Natural killer cell (primary cell): ENCODE measurements at regions not wholly inside any gene's neighbourhood (a gene's known extent, or its start where the extent isn't known, plus 50 kb on each side); places are given as distances from the start of the nearest gene placed in this dataset.

ENCODE experiments used
- ATAC-seq, 3 donors: fragments of 150-1000 bp in 2 of 3; fragments of 200-7000 bp in 1 of 3; cut with Tn5 transposase; 1 replicate in 1 of 3; 2 replicates in 2 of 3; pipeline ENCODE4 v1.10.0; 2021; ENCODE audit warnings: mild to moderate bottlenecking in 2 of 3, moderate library complexity in 2 of 3
- DNase-seq, 2 donors: peaks; one replicate each; pipeline versions ENCODE4 v3.0.0 to v3.0.0-alpha.2; 2013 to 2021; ENCODE audit warnings: mixed read lengths in 1 of 2
- H3K27ac ChIP-seq: one replicate; pipeline ENCODE4 v1.5.1; 2013; ENCODE audit warnings: mild to moderate bottlenecking, low read length
- H3K27me3 ChIP-seq: one replicate; pipeline ENCODE4 v1.6.1; 2013; ENCODE audit warnings: low read length; ENCODE audit not compliant: control insufficient read depth, insufficient read depth
- H3K36me3 ChIP-seq: one replicate; pipeline ENCODE4 v1.6.1; 2013; ENCODE audit warnings: low read length; ENCODE audit not compliant: control insufficient read depth, insufficient read depth
- H3K4me1 ChIP-seq: one replicate; pipeline ENCODE4 v1.6.1; 2013; ENCODE audit warnings: low read length; ENCODE audit not compliant: control insufficient read depth, insufficient read depth
- H3K4me3 ChIP-seq: one replicate; pipeline ENCODE4 v1.5.1; 2013; ENCODE audit warnings: low read length
- H3K9me3 ChIP-seq: one replicate; pipeline ENCODE4 v1.6.1; 2013; ENCODE audit warnings: low read length; ENCODE audit not compliant: control insufficient read depth, insufficient read depth
- H3K27ac Mint-ChIP-seq, 2 donors: one replicate each; pipeline ENCODE4 v1.8.0; 2022; ENCODE audit warnings: mild to moderate bottlenecking in 2 of 2, mixed read lengths in 2 of 2, moderate library complexity in 1 of 2
- H3K27me3 Mint-ChIP-seq, 2 donors: one replicate each; pipeline ENCODE4 v1.8.0; 2022; ENCODE audit warnings: low read depth in 2 of 2, mixed read lengths in 2 of 2
- H3K36me3 Mint-ChIP-seq: one replicate; pipeline ENCODE4 v1.8.0; 2022; ENCODE audit warnings: mixed read lengths
- H3K4me1 Mint-ChIP-seq, 2 donors: one replicate each; pipeline ENCODE4 v1.8.0; 2022; ENCODE audit warnings: mixed read lengths in 2 of 2
- H3K4me3 Mint-ChIP-seq: one replicate; pipeline ENCODE4 v1.8.0; 2022; ENCODE audit warnings: mild to moderate bottlenecking, moderate library complexity, mixed read lengths
- H3K9me3 Mint-ChIP-seq, 2 donors: one replicate each; pipeline ENCODE4 v1.8.0; 2022; ENCODE audit warnings: mixed read lengths in 2 of 2
- WGBS: methylation state at CpG from one replicate; pipeline ENCODE4 v1.1.7; 2013; ENCODE audit warnings: missing lambda C conversion rate; ENCODE audit not compliant: insufficient coverage; 5-methylcytosine and 5-hydroxymethylcytosine counted together
- intact Hi-C: fragments of 100-400 bp; cut with micrococcal nuclease; formaldehyde crosslinking; loops from one replicate; pipeline ENCODE4 v1.14.2; 2022
- TF ChIP-seq, protein P1 (sequence below): fragments of 200-600 bp; IDR thresholded peaks from one replicate; pipeline ENCODE4 v1.8.0; 2022; ENCODE audit warnings: antibody characterized with exemption

GRCh38 chr9:81404931-81405598 lies 284.3 kb downstream of the TLE1 start:
- no peak for ATAC-seq
- no peak for DNase-seq
- Histone ChIP-seq H3K27ac (no peak overlapping the region), H3K27me3 (no peaks in the 10 kb centered on the region), H3K9me3 (no peaks in the 10 kb centered on the region), H3K36me3 (no peaks in the 10 kb centered on the region), H3K4me1 (no peaks in the 10 kb centered on the region), H3K4me3 (no peak overlapping the region)
- TF ChIP-seq, protein P1, sequence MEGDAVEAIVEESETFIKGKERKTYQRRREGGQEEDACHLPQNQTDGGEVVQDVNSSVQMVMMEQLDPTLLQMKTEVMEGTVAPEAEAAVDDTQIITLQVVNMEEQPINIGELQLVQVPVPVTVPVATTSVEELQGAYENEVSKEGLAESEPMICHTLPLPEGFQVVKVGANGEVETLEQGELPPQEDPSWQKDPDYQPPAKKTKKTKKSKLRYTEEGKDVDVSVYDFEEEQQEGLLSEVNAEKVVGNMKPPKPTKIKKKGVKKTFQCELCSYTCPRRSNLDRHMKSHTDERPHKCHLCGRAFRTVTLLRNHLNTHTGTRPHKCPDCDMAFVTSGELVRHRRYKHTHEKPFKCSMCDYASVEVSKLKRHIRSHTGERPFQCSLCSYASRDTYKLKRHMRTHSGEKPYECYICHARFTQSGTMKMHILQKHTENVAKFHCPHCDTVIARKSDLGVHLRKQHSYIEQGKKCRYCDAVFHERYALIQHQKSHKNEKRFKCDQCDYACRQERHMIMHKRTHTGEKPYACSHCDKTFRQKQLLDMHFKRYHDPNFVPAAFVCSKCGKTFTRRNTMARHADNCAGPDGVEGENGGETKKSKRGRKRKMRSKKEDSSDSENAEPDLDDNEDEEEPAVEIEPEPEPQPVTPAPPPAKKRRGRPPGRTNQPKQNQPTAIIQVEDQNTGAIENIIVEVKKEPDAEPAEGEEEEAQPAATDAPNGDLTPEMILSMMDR = no peak
- Mint-ChIP-seq H3K36me3 (no peaks in the 10 kb centered on the region), H3K9me3 (peaks cover 3 to 4% of the 10 kb centered on the region in 2 donors), H3K4me3 (no peak overlapping the region), H3K27ac (no peak overlapping the region), H3K4me1 (no peaks in the 10 kb centered on the region), H3K27me3 (peaks cover 3 to 8% of the 10 kb centered on the region in 2 donors)
- 71% methylated on average over 2 of the region's 2 CpGs for WGBS
- intact Hi-C loops = no loop called here

GRCh38 chr9:81397481-81398381 lies 291.6 kb downstream of the TLE1 start:
- Mint-ChIP-seq H3K27ac (no peak overlapping the region), H3K4me3 (no peak overlapping the region), H3K4me1 (no peaks in the 10 kb centered on the region), H3K36me3 (no peaks in the 10 kb centered on the region), H3K27me3 (peaks cover 0 to 3% of the 10 kb centered on the region in 2 donors), H3K9me3 (no peaks in the 10 kb centered on the region)
- Histone ChIP-seq H3K9me3 (no peaks in the 10 kb centered on the region), H3K4me1 (no peaks in the 10 kb centered on the region), H3K4me3 (no peak overlapping the region), H3K27ac (no peak overlapping the region), H3K27me3 (no peaks in the 10 kb centered on the region), H3K36me3 (no peaks in the 10 kb centered on the region)
- ATAC-seq = no peak
- TF ChIP-seq, protein P1 = no peak
- WGBS = 84% methylated on average over 9 of the region's 9 CpGs
- intact Hi-C loops = no loop called here
- no peak for DNase-seq

GRCh38 chr9:81396528-81396927 lies 292.8 kb downstream of the TLE1 start:
- no peaks in the 10 kb centered on the region for H3K4me1 Mint-ChIP-seq
- no peak for ATAC-seq
- intact Hi-C loops = no loop called here
- no peaks in the 10 kb centered on the region for H3K27me3 ChIP-seq
- TF ChIP-seq, protein P1 = no peak
- no peaks in the 10 kb centered on the region for H3K36me3 ChIP-seq
- H3K4me1 ChIP-seq = no peaks in the 10 kb centered on the region
- 87% methylated on average over 9 of the region's 9 CpGs for WGBS
- H3K27ac ChIP-seq = no peak overlapping the region
- no peaks in the 10 kb centered on the region for H3K9me3 Mint-ChIP-seq
- no peak overlapping the region for H3K27ac Mint-ChIP-seq
- H3K9me3 ChIP-seq = no peaks in the 10 kb centered on the region
- H3K36me3 Mint-ChIP-seq = no peaks in the 10 kb centered on the region
- H3K27me3 Mint-ChIP-seq = peaks cover 0 to 3% of the 10 kb centered on the region in 2 donors
- no peak overlapping the region for H3K4me3 ChIP-seq
- DNase-seq = no peak
- no peak overlapping the region for H3K4me3 Mint-ChIP-seq
